Coronary artery (tissue), 2 donors: ENCODE measurements at regions not wholly inside any gene's neighbourhood (a gene's known extent, or its start where the extent isn't known, plus 50 kb on each side); places are given as distances from the start of the nearest gene placed in this dataset.
"Not testable (repeated sequence)": the region's sequence is repeated elsewhere in the genome, so short reads cannot be mapped to it uniquely, and the experiment has no call there.

Experiments
- DNase-seq: peaks from one replicate; pipeline ENCODE4 v3.0.0-alpha.2; 2017; ENCODE audit warnings: low spot score
- H3K27ac ChIP-seq, 2 donors: fragments of 200-600 bp; sonication (generic); one replicate each; pipeline ENCODE4 v1.5.1; 2016 to 2019
- H3K4me3 ChIP-seq: fragments of 200-600 bp; sonication (generic); 2 replicates; pipeline ENCODE4 v1.5.1; 2016; ENCODE audit warnings: mild to moderate bottlenecking, moderate library complexity
- CTCF ChIP-seq: fragments of 200-600 bp; sonication (generic); IDR thresholded peaks from one replicate; pipeline ENCODE4 v1.5.1; 2019; ENCODE audit warnings: antibody characterized with exemption

DNA sequence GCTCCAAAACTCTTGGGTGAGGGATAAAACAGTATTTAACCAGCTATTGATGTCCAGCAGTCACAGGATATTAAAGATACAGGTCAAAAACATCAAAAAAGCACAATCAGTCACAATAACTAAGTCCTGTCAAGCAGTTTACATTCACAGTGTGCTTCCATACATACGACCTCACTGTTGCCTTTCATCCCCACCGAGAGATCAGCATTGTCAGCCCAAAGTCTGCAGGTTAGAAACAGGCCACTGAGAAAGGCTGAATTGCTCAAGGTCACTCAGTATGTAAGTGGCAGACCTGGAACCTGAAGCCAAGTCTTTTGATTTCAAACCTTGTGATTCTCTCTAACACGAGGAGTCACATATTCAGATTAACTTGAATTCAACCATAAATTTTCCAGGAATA, 124.9 kb downstream of the GXYLT1 start:
- no peak for TF ChIP-seq CTCF
- H3K27ac ChIP-seq: no peak overlapping the region

GRCh38 chr12:42017051-42017450, 127.6 kb downstream of the GXYLT1 start:
- no peak overlapping the region for H3K4me3 ChIP-seq
- no peak for DNase-seq
- no peak overlapping the region for H3K27ac ChIP-seq
- TF ChIP-seq CTCF: no peak

More for the DNA sequence above, 124.9 kb downstream of the GXYLT1 start:
- no peak for DNase-seq
- H3K4me3 ChIP-seq: no peak overlapping the region

GRCh38 chr12:42015051-42015461, 129.6 kb downstream of the GXYLT1 start:
- no peak for TF ChIP-seq CTCF
- Histone ChIP-seq H3K4me3 (no peak overlapping the region), H3K27ac (no peak overlapping the region)
- DNase-seq: no peak

- H3K27ac ChIP-seq, DNase-seq, H3K4me3 ChIP-seq: not testable (repeated sequence)
These were observed 132.2 kb downstream of the GXYLT1 start for GRCh38 chr12:42012501-42012900.

- no peak overlapping the region for H3K4me3 ChIP-seq
- no peak overlapping the region for H3K27ac ChIP-seq
- DNase-seq: no peak
- no peak for TF ChIP-seq CTCF
These were observed 134.0 kb downstream of the GXYLT1 start for GRCh38 chr12:42010715-42011114.

- no peak overlapping the region for H3K4me3 ChIP-seq
- no peak for TF ChIP-seq CTCF
- no peak for DNase-seq
- H3K27ac ChIP-seq: no peak overlapping the region
These were observed 134.4 kb downstream of the GXYLT1 start for GRCh38 chr12:42010257-42010656.

GRCh38 chr12:42008996-42009395, 135.7 kb downstream of the GXYLT1 start:
- no peak for DNase-seq

More at GRCh38 chr12:42008996-42009395, 135.7 kb downstream of the GXYLT1 start:
- Histone ChIP-seq H3K27ac (no peak overlapping the region), H3K4me3 (no peak overlapping the region)
- TF ChIP-seq CTCF: no peak
